Parathyroid adenoma (tissue), 2 donors: ENCODE measurements at regions not wholly inside any gene's neighbourhood (a gene's known extent, or its start where the extent isn't known, plus 50 kb on each side); places are given as distances from the start of the nearest gene placed in this dataset.

Experiments used
- H2AFZ ChIP-seq: fragments of 300-600 bp; sonication (generic); one replicate; pipeline ENCODE4 v1.7.0; 2017; ENCODE audit warnings: antibody characterized with exemption, mild to moderate bottlenecking
- H3K27ac ChIP-seq: fragments of 300-600 bp; sonication (generic); one replicate; pipeline ENCODE4 v1.7.0; 2017
- H3K27me3 ChIP-seq: fragments of 300-600 bp; sonication (generic); one replicate; pipeline ENCODE4 v1.7.0; 2017; ENCODE audit warnings: low read length; ENCODE audit not compliant: control insufficient read depth, insufficient read depth
- H3K36me3 ChIP-seq: fragments of 300-600 bp; sonication (generic); one replicate; pipeline ENCODE4 v1.7.0; 2017; ENCODE audit warnings: low read length; ENCODE audit not compliant: control insufficient read depth, insufficient read depth
- H3K4me1 ChIP-seq: fragments of 300-600 bp; sonication (generic); one replicate; pipeline ENCODE4 v1.7.0; 2017; ENCODE audit warnings: control low read depth
- H3K4me2 ChIP-seq: fragments of 300-600 bp; sonication (generic); one replicate; pipeline ENCODE4 v1.7.0; 2017; ENCODE audit warnings: low read length
- H3K4me3 ChIP-seq: fragments of 300-600 bp; sonication (generic); one replicate; pipeline ENCODE4 v1.7.0; 2017; ENCODE audit warnings: low read depth, low read length
- H3K79me2 ChIP-seq: fragments of 300-600 bp; sonication (generic); one replicate; pipeline ENCODE4 v1.7.0; 2017; ENCODE audit warnings: control low read depth
- H3K9ac ChIP-seq: fragments of 300-600 bp; sonication (generic); one replicate; pipeline ENCODE4 v1.7.0; 2017; ENCODE audit warnings: mild to moderate bottlenecking
- H3K9me3 ChIP-seq: fragments of 300-600 bp; sonication (generic); one replicate; pipeline ENCODE4 v1.7.0; 2017; ENCODE audit warnings: low read length; ENCODE audit not compliant: control insufficient read depth
- CTCF ChIP-seq: fragments of 300-600 bp; sonication (generic); IDR thresholded peaks from one replicate; pipeline ENCODE4 v1.7.0; 2017; ENCODE audit warnings: antibody characterized with exemption, mild to moderate bottlenecking
- donor health status: primary hyperparathyroidism.

- no peak overlapping the region for H2AFZ ChIP-seq
- no peaks in the 10 kb centered on the region for H3K4me1 ChIP-seq
- no peaks in the 10 kb centered on the region for H3K27me3 ChIP-seq
- H3K79me2 ChIP-seq, result no peaks in the 10 kb centered on the region
- no peak overlapping the region for H3K27ac ChIP-seq
- no peak for TF ChIP-seq CTCF
- H3K4me2 ChIP-seq, result no peak overlapping the region
- no peak overlapping the region for H3K9ac ChIP-seq
- H3K9me3 ChIP-seq, result no peaks in the 10 kb centered on the region
- no peaks in the 10 kb centered on the region for H3K36me3 ChIP-seq
- no peak overlapping the region for H3K4me3 ChIP-seq
Observed at GRCh38 chr15:53037904-53038654, 247.9 kb upstream of the ONECUT1 start.

DNA sequence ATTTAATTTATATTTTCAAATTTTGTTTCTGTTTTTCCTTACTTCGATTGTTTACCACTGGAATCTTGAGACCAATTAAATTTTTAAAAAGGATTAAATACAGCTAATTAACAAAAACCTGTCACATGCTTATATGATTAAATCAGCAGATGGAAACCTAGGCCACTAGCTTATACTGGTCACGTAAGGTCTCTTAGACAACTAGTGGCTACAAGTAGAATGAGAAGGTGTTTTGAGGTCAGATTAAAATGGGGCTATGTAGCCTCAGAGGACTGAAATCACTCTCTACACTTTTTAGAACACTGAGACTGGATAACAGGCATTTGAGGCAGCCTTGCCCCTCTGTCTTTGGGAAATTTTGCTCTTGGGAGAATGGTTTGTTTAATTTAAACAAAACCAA is 246.5 kb upstream of the ONECUT1 start:
- H2AFZ ChIP-seq, result no peak overlapping the region
- no peaks in the 10 kb centered on the region for H3K36me3 ChIP-seq
- no peak overlapping the region for H3K4me2 ChIP-seq
- H3K9me3 ChIP-seq, result no peaks in the 10 kb centered on the region
- H3K79me2 ChIP-seq, result no peaks in the 10 kb centered on the region
- H3K9ac ChIP-seq, result no peak overlapping the region
- H3K27ac ChIP-seq, result no peak overlapping the region
- no peak for TF ChIP-seq CTCF
- H3K4me3 ChIP-seq, result no peak overlapping the region
- H3K27me3 ChIP-seq, result no peaks in the 10 kb centered on the region
- H3K4me1 ChIP-seq, result no peaks in the 10 kb centered on the region

GRCh38 chr15:53034767-53035245 is 244.7 kb upstream of the ONECUT1 start:
- H3K79me2 ChIP-seq, result no peaks in the 10 kb centered on the region
- no peaks in the 10 kb centered on the region for H3K9me3 ChIP-seq
- no peaks in the 10 kb centered on the region for H3K36me3 ChIP-seq
- H3K4me3 ChIP-seq, result no peak overlapping the region
- no peak overlapping the region for H3K4me2 ChIP-seq
- no peaks in the 10 kb centered on the region for H3K27me3 ChIP-seq
- H3K9ac ChIP-seq, result no peak overlapping the region
- no peak overlapping the region for H2AFZ ChIP-seq
- no peak overlapping the region for H3K27ac ChIP-seq
- no peaks in the 10 kb centered on the region for H3K4me1 ChIP-seq
- no peak for TF ChIP-seq CTCF

- Histone ChIP-seq H3K27me3 (no peaks in the 10 kb centered on the region), H3K4me3 (no peak overlapping the region), H3K9ac (no peak overlapping the region), H2AFZ (no peak overlapping the region), H3K36me3 (no peaks in the 10 kb centered on the region), H3K4me2 (no peak overlapping the region), H3K27ac (no peak overlapping the region), H3K4me1 (no peaks in the 10 kb centered on the region), H3K79me2 (no peaks in the 10 kb centered on the region), H3K9me3 (no peaks in the 10 kb centered on the region)
- TF ChIP-seq CTCF, result no peak
Observed at GRCh38 chr15:53033709-53034108, 243.6 kb upstream of the ONECUT1 start.

DNA sequence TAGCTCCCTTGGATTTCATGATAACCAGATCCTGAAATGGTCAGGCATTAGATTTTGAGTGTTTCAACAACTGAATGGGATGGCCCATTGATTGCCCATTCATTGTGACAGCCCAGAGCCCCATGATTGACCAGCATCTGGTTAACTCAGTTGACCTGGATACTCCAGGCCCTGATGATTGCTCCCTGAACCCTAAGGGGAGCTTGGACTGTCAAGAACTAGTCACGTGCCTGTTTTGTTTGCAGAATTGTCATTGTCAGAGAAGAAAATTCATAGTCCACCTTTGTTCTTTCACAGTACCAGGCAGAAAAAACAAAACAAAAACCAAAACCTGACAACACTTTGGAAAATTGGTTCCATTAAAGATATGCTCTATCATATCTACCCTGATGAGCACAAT is 241.3 kb upstream of the ONECUT1 start:
- H3K27ac ChIP-seq, result no peak overlapping the region
- no peaks in the 10 kb centered on the region for H3K9me3 ChIP-seq
- TF ChIP-seq CTCF, result no peak

More for the DNA sequence above, 241.3 kb upstream of the ONECUT1 start:
- Histone ChIP-seq H3K4me2 (no peak overlapping the region), H3K9ac (no peak overlapping the region), H3K4me3 (no peak overlapping the region), H3K79me2 (no peaks in the 10 kb centered on the region), H3K36me3 (no peaks in the 10 kb centered on the region), H3K27me3 (no peaks in the 10 kb centered on the region), H2AFZ (no peak overlapping the region), H3K4me1 (no peaks in the 10 kb centered on the region)
